ENCODE measurements at regions not wholly inside any gene's neighbourhood (a gene's known extent, or its start where the extent isn't known, plus 50 kb on each side); places are given as distances from the start of the nearest gene placed in this dataset.

GRCh38 chr10:36606234-36606839 lies 519.1 kb upstream of the ANKRD30A start:
- no peaks in the 10 kb centered on the region for H3K4me1 Mint-ChIP-seq
- ChIA-PET CTCF (no interaction called here), POLR2A (no interaction called here)
- no peak overlapping the region for H3K4me3 Mint-ChIP-seq
- H3K27ac Mint-ChIP-seq, result no peak overlapping the region
- peaks cover 12% of the 10 kb centered on the region for H3K9me3 Mint-ChIP-seq
- no peak for DNase-seq
- no peaks in the 10 kb centered on the region for H3K27me3 Mint-ChIP-seq
- no peaks in the 10 kb centered on the region for H3K36me3 Mint-ChIP-seq (ENCODE audit: low read depth)

DNA sequence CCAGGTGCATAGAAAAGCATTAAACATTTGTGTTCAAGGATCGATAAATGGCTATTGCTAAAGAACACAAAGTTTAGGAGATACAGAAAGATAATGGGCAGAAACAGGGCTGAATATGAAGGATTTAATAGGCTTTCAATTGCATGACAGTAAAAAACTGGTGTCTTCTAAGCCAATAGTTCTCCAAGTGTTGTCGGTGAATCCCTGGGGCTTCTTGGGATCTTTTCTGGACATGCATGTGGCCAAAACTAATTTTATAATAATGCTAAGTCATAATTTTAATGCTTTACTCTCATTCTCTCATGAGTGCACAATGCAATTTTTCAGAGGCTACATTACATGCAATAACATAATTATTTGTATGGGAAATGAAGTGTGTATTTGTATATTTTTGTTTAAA lies 521.1 kb upstream of the ANKRD30A start:
- Mint-ChIP-seq H3K27ac (no peak overlapping the region), H3K36me3 (ENCODE audit: low read depth) (no peaks in the 10 kb centered on the region), H3K27me3 (no peaks in the 10 kb centered on the region), H3K4me1 (no peaks in the 10 kb centered on the region), H3K4me3 (no peak overlapping the region), H3K9me3 (peaks cover 12% of the 10 kb centered on the region)
- ChIA-PET CTCF (no interaction called here), POLR2A (no interaction called here)
- DNase-seq, result no peak

GRCh38 chr10:36603688-36604087 lies 521.7 kb upstream of the ANKRD30A start:
- H3K4me1 Mint-ChIP-seq, result no peaks in the 10 kb centered on the region
- H3K4me3 Mint-ChIP-seq, result no peak overlapping the region
- H3K36me3 Mint-ChIP-seq (ENCODE audit: low read depth), result no peaks in the 10 kb centered on the region
- no peak for DNase-seq
- ChIA-PET CTCF (no interaction called here), POLR2A (no interaction called here)
- no peak overlapping the region for H3K27ac Mint-ChIP-seq
- no peaks in the 10 kb centered on the region for H3K27me3 Mint-ChIP-seq
- H3K9me3 Mint-ChIP-seq, result peaks cover 8% of the 10 kb centered on the region

GRCh38 chr10:36602374-36602773 lies 523.0 kb upstream of the ANKRD30A start:
- Mint-ChIP-seq H3K4me3 (no peak overlapping the region), H3K4me1 (no peaks in the 10 kb centered on the region), H3K36me3 (ENCODE audit: low read depth) (no peaks in the 10 kb centered on the region), H3K27ac (no peak overlapping the region), H3K9me3 (peaks cover 7% of the 10 kb centered on the region), H3K27me3 (no peaks in the 10 kb centered on the region)
- DNase-seq, result no peak
- CTCF ChIA-PET, result no interaction called here
- POLR2A ChIA-PET, result no interaction called here

DNA sequence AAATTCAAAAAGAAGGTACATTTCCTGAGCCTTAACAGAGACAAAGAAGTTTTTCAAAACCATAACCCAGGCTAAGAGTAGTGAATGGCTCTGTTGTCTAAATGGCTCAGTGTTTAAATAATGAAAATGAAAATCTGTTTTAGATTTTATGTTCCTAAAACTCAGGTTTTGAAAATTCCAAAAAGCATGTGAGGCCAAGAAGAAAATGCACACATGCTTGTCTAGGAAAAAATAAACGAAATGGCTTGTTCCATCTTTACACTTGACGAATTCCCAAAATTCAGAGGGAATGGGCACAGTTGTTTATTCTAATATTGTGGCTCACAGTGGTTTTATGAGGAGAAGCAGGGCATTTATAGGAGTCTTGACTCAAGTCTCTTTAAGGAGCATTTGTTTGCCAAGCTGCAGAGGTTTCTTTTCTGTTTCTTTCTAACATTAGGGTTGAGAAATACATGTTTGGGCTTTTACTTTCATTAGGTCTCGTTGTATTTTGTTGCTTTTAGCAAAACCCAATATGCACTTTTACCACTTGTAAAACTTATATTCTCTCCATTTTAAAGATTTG lies 527.6 kb upstream of the ANKRD30A start:
- no peak for DNase-seq
- ChIA-PET POLR2A (no interaction called here), CTCF (no interaction called here)

DNA sequence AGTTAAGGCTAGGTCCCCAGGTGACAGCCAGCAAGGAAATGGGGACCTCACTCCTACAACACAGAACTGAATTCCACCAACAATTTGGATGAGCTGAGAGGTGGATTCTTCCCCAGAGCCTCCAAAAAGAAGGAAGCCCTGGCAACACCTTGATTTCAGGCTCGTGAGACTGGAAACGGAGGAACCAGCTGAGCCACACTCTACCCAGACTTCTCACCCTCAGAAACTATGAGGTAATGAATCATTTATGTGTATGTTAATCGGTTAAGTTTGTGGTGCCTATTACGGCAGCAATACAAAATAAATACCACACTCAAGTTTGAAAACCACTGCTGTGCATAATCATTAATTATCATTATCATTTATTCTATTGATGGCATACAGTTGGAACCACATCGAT lies 532.4 kb upstream of the ANKRD30A start:
- peaks cover 8% of the 10 kb centered on the region for H3K9me3 Mint-ChIP-seq
- H3K27ac Mint-ChIP-seq, result no peak overlapping the region
- no peaks in the 10 kb centered on the region for H3K4me1 Mint-ChIP-seq
- H3K36me3 Mint-ChIP-seq (ENCODE audit: low read depth), result no peaks in the 10 kb centered on the region
- POLR2A ChIA-PET, result no interaction called here
- CTCF ChIA-PET, result no interaction called here
- H3K27me3 Mint-ChIP-seq, result no peaks in the 10 kb centered on the region
- DNase-seq, result no peak
- H3K4me3 Mint-ChIP-seq, result no peak overlapping the region

More for the DNA sequence above, 527.6 kb upstream of the ANKRD30A start:
- H3K27ac Mint-ChIP-seq, result no peak overlapping the region
- peaks cover 3% of the 10 kb centered on the region for H3K9me3 Mint-ChIP-seq
- no peaks in the 10 kb centered on the region for H3K27me3 Mint-ChIP-seq
- H3K4me1 Mint-ChIP-seq, result no peaks in the 10 kb centered on the region
- no peak overlapping the region for H3K4me3 Mint-ChIP-seq
- no peaks in the 10 kb centered on the region for H3K36me3 Mint-ChIP-seq (ENCODE audit: low read depth)

DNA sequence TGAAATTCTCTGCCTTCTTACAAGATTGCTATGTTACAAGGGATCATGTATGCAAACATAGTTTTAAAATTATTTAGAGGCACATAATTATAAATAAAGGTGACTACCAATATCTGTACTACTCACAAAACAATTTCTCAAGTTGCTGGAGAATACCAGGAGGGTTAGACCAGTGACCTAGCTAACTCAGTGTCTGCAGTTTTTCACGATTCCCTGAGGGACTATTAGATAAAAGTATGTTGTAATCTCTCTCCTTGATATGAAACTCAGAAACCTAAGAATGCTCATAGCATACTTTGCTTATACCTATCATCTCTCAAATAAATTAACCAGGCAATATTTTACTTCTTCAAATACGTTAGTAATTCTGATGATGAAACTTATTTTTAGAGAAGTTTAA lies 534.0 kb upstream of the ANKRD30A start:
- H3K27ac Mint-ChIP-seq, result no peak overlapping the region
- peaks cover 8% of the 10 kb centered on the region for H3K9me3 Mint-ChIP-seq
- ChIA-PET CTCF (no interaction called here), POLR2A (no interaction called here)
- no peaks in the 10 kb centered on the region for H3K36me3 Mint-ChIP-seq (ENCODE audit: low read depth)
- no peak overlapping the region for H3K4me3 Mint-ChIP-seq
- DNase-seq, result no peak
- no peaks in the 10 kb centered on the region for H3K27me3 Mint-ChIP-seq
- H3K4me1 Mint-ChIP-seq, result no peaks in the 10 kb centered on the region

DNA sequence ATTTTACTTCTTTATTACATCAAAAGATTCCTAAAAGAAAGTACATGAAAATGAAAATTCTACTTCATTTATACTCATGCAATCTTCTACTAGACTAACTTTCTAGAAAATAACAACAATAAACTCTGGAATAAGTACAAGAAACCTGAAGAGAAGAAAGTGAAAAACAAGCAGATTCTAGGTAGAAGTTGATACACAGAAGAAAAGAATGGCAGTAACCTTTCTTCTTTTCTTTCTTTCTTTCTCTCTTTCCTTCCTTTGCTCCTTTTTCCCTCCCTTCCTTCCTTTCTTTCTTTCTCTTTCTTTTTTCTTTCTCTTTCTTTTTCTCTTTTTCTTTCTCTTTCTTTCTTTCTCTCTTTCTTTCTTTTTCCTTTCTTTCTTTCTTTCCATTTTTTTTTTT lies 541.7 kb upstream of the ANKRD30A start:
- CTCF ChIA-PET, result no interaction called here
- POLR2A ChIA-PET, result no interaction called here
- Mint-ChIP-seq H3K27me3 (no peaks in the 10 kb centered on the region), H3K4me1 (no peaks in the 10 kb centered on the region), H3K27ac (no peak overlapping the region), H3K9me3 (peaks cover 11% of the 10 kb centered on the region), H3K36me3 (ENCODE audit: low read depth) (no peaks in the 10 kb centered on the region), H3K4me3 (no peak overlapping the region)
- DNase-seq, result no peak

GRCh38 chr10:36581237-36581636 lies 544.2 kb upstream of the ANKRD30A start:
- CTCF ChIA-PET, result no interaction called here
- Mint-ChIP-seq H3K9me3 (peaks cover 18% of the 10 kb centered on the region), H3K36me3 (ENCODE audit: low read depth) (no peaks in the 10 kb centered on the region), H3K4me1 (no peaks in the 10 kb centered on the region), H3K27me3 (no peaks in the 10 kb centered on the region), H3K27ac (no peak overlapping the region), H3K4me3 (no peak overlapping the region)
- DNase-seq, result no peak
- POLR2A ChIA-PET, result no interaction called here

DNA sequence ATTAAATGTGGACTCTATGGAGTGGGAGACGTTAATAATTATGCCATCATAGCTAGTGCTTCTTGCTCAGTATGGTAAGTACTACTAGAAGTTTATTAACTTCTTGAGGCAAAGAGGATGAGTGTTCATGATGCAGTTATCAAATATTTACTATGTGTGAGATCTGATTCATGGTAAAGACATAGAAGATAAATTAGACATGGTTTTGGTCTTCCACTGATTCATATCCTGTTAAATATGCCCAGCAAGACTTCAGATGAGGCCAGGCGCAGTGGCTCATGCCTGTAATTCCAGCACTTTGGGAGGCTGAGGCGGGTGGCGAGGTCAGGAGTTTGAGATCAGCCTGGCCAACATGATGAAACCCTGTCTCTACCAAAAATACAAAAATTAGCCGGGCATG lies 547.1 kb upstream of the ANKRD30A start:
- peaks cover 15% of the 10 kb centered on the region for H3K9me3 Mint-ChIP-seq
- no peaks in the 10 kb centered on the region for H3K27me3 Mint-ChIP-seq
- no peaks in the 10 kb centered on the region for H3K36me3 Mint-ChIP-seq (ENCODE audit: low read depth)
- no peaks in the 10 kb centered on the region for H3K4me1 Mint-ChIP-seq
- ChIA-PET POLR2A (no interaction called here), CTCF (no interaction called here)
- no peak overlapping the region for H3K27ac Mint-ChIP-seq
- no peak overlapping the region for H3K4me3 Mint-ChIP-seq
- no peak for DNase-seq

GRCh38 chr10:36577126-36577525 lies 548.3 kb upstream of the ANKRD30A start:
- ChIA-PET POLR2A (no interaction called here), CTCF (no interaction called here)
- Mint-ChIP-seq H3K4me1 (no peaks in the 10 kb centered on the region), H3K4me3 (no peak overlapping the region), H3K9me3 (peaks cover 14% of the 10 kb centered on the region), H3K27me3 (no peaks in the 10 kb centered on the region), H3K27ac (no peak overlapping the region), H3K36me3 (ENCODE audit: low read depth) (no peaks in the 10 kb centered on the region)
- no peak for DNase-seq

GRCh38 chr10:36574207-36574606 lies 551.2 kb upstream of the ANKRD30A start:
- Mint-ChIP-seq H3K4me3 (no peak overlapping the region), H3K4me1 (no peaks in the 10 kb centered on the region), H3K36me3 (ENCODE audit: low read depth) (no peaks in the 10 kb centered on the region), H3K27me3 (no peaks in the 10 kb centered on the region), H3K27ac (no peak overlapping the region), H3K9me3 (peaks cover 18% of the 10 kb centered on the region)
- DNase-seq, result no peak
- CTCF ChIA-PET, result no interaction called here
- POLR2A ChIA-PET, result no interaction called here

DNA sequence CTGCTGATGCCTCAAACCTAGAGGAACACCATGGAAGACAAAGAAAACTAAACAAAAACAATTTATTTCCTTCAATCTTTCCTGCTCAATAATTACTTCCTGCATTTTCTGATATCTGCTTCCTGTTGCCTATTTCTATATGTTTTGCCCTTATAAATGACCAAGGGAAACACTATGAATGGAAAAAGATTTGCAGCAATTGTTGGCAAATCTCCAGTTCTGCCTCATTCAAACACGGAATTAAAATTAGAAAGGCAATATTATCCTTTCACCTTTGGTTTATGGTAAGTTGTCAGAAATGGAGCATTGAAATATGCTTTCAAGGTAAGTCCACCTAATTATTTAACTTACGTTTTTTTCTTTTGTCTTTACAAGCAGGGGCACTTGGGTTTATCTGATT lies 552.2 kb upstream of the ANKRD30A start:
- Mint-ChIP-seq H3K36me3 (ENCODE audit: low read depth) (no peaks in the 10 kb centered on the region), H3K27ac (no peak overlapping the region), H3K4me3 (no peak overlapping the region), H3K27me3 (no peaks in the 10 kb centered on the region), H3K4me1 (no peaks in the 10 kb centered on the region), H3K9me3 (peaks cover 16% of the 10 kb centered on the region)
- DNase-seq, result no peak
- ChIA-PET CTCF (no interaction called here), POLR2A (no interaction called here)

- no peak for DNase-seq
- no peaks in the 10 kb centered on the region for H3K36me3 Mint-ChIP-seq (ENCODE audit: low read depth)
- H3K4me3 Mint-ChIP-seq, result no peak overlapping the region
- no peaks in the 10 kb centered on the region for H3K4me1 Mint-ChIP-seq
- CTCF ChIA-PET, result no interaction called here
- no peaks in the 10 kb centered on the region for H3K9me3 Mint-ChIP-seq
- POLR2A ChIA-PET, result no interaction called here
- H3K27me3 Mint-ChIP-seq, result no peaks in the 10 kb centered on the region
- H3K27ac Mint-ChIP-seq, result no peak overlapping the region
Measured at GRCh38 chr10:36564433-36564832, 561.0 kb upstream of the ANKRD30A start.

Data from activated CD4-positive, alpha-beta T cell treated with anti-CD3 and anti-CD28 coated beads, Interleukin-2, amount 10 ng/mL, durations not matched to agents 7 days and 5 days (primary cell).